ENCODE measurements at regions not wholly inside any gene's neighbourhood (a gene's known extent, or its start where the extent isn't known, plus 50 kb on each side); places are given as distances from the start of the nearest gene placed in this dataset.

- Mint-ChIP-seq H3K27me3 (ENCODE audit: insufficient read depth, unreplicated experiment) (no peaks in the 10 kb centered on the region), H3K36me3 (ENCODE audit: insufficient read depth, unreplicated experiment) (no peaks in the 10 kb centered on the region), H3K4me3 (ENCODE audit: unreplicated experiment) (no peak overlapping the region), H3K9me3 (ENCODE audit: unreplicated experiment) (no peaks in the 10 kb centered on the region), H3K27ac (ENCODE audit: low read depth, unreplicated experiment) (no peak overlapping the region), H3K4me1 (ENCODE audit: insufficient read depth, unreplicated experiment) (no peaks in the 10 kb centered on the region)
- no peak for DNase-seq (ENCODE audit: unreplicated experiment)
- no peak for TF ChIP-seq CTCF (IDR thresholded peaks at IDR 0.05; ENCODE audit: unreplicated experiment)
- no TSS peak for BruUV-seq (replicated peaks)
- ChIA-PET POLR2A (interaction anchor here (1.5 kb wide), 1 partner anchor 29 kb away, joined by 4 read pairs; no protein-coding TSS in a partner anchor), CTCF (no interaction called here)
- intact Hi-C loops (cut with micrococcal nuclease): no loop called here
Observed at GRCh38 chr4:117823388-117823787, 210.9 kb upstream of the NDST3 start.

- BruUV-seq (replicated peaks): no TSS peak
Observed at GRCh38 chr4:117825600-117825999, 208.7 kb upstream of the NDST3 start.

GRCh38 chr4:117831060-117831683 is 203.1 kb upstream of the NDST3 start:
- POLR2A ChIA-PET: no interaction called here

More at GRCh38 chr4:117825600-117825999, 208.7 kb upstream of the NDST3 start:
- intact Hi-C loops (cut with micrococcal nuclease): no loop called here
- no peak overlapping the region for H3K4me3 Mint-ChIP-seq (ENCODE audit: unreplicated experiment)
- POLR2A ChIA-PET: no interaction called here
- no peaks in the 10 kb centered on the region for H3K4me1 Mint-ChIP-seq (ENCODE audit: insufficient read depth, unreplicated experiment)
- TF ChIP-seq CTCF (IDR thresholded peaks at IDR 0.05; ENCODE audit: unreplicated experiment): no peak
- H3K36me3 Mint-ChIP-seq (ENCODE audit: insufficient read depth, unreplicated experiment): no peaks in the 10 kb centered on the region
- H3K27ac Mint-ChIP-seq (ENCODE audit: low read depth, unreplicated experiment): no peak overlapping the region
- no peak for DNase-seq (ENCODE audit: unreplicated experiment)
- H3K9me3 Mint-ChIP-seq (ENCODE audit: unreplicated experiment): no peaks in the 10 kb centered on the region
- CTCF ChIA-PET: no interaction called here
- H3K27me3 Mint-ChIP-seq (ENCODE audit: insufficient read depth, unreplicated experiment): no peaks in the 10 kb centered on the region

GRCh38 chr4:117835566-117835965 is 198.7 kb upstream of the NDST3 start:
- no peaks in the 10 kb centered on the region for H3K36me3 Mint-ChIP-seq (ENCODE audit: insufficient read depth, unreplicated experiment)
- no peaks in the 10 kb centered on the region for H3K27me3 Mint-ChIP-seq (ENCODE audit: insufficient read depth, unreplicated experiment)
- TF ChIP-seq CTCF (IDR thresholded peaks at IDR 0.05; ENCODE audit: unreplicated experiment): no peak
- H3K4me3 Mint-ChIP-seq (ENCODE audit: unreplicated experiment): no peak overlapping the region
- intact Hi-C loops (cut with micrococcal nuclease): no loop called here
- no TSS peak for BruUV-seq (replicated peaks)
- no peak for DNase-seq (ENCODE audit: unreplicated experiment)
- CTCF ChIA-PET: interaction anchor here (1.5 kb wide), 1 partner anchor 18 kb away, joined by 3 read pairs; no protein-coding TSS in a partner anchor
- no peak overlapping the region for H3K27ac Mint-ChIP-seq (ENCODE audit: low read depth, unreplicated experiment)
- POLR2A ChIA-PET: no interaction called here
- no peaks in the 10 kb centered on the region for H3K4me1 Mint-ChIP-seq (ENCODE audit: insufficient read depth, unreplicated experiment)
- peaks cover 15% of the 10 kb centered on the region for H3K9me3 Mint-ChIP-seq (ENCODE audit: unreplicated experiment)

More at GRCh38 chr4:117831060-117831683, 203.1 kb upstream of the NDST3 start:
- intact Hi-C loops (cut with micrococcal nuclease): no loop called here
- Mint-ChIP-seq H3K27ac (ENCODE audit: low read depth, unreplicated experiment) (no peak overlapping the region), H3K27me3 (ENCODE audit: insufficient read depth, unreplicated experiment) (no peaks in the 10 kb centered on the region), H3K4me1 (ENCODE audit: insufficient read depth, unreplicated experiment) (no peaks in the 10 kb centered on the region), H3K9me3 (ENCODE audit: unreplicated experiment) (peaks cover 8% of the 10 kb centered on the region), H3K4me3 (ENCODE audit: unreplicated experiment) (no peak overlapping the region), H3K36me3 (ENCODE audit: insufficient read depth, unreplicated experiment) (no peaks in the 10 kb centered on the region)
- no peak for TF ChIP-seq CTCF (IDR thresholded peaks at IDR 0.05; ENCODE audit: unreplicated experiment)
- no peak for DNase-seq (ENCODE audit: unreplicated experiment)
- BruUV-seq (replicated peaks): no TSS peak
- CTCF ChIA-PET: no interaction called here

All from MCF 10A (cell line).